Tibial artery (tissue), 4 donors: ENCODE measurements at regions not wholly inside any gene's neighbourhood (a gene's known extent, or its start where the extent isn't known, plus 50 kb on each side); places are given as distances from the start of the nearest gene placed in this dataset.

Experiments
- DNase-seq, 2 donors: peaks; one replicate each; pipeline ENCODE4 v3.0.0-alpha.2; 2019
- H3K27ac ChIP-seq, 2 donors: fragments of 200-600 bp; sonication (generic) in 1 of 2; 1 replicate in 1 of 2; 2 replicates in 1 of 2; pipeline ENCODE4 v1.5.1; 2018 to 2019; ENCODE audit warnings: mild to moderate bottlenecking in 1 of 2
- H3K27me3 ChIP-seq, 2 donors: fragments of 200-600 bp; sonication (generic) in 1 of 2; one replicate each; pipeline versions ENCODE4 v1.5.1 to v1.6.0; 2016 to 2019
- H3K36me3 ChIP-seq, 3 donors: fragments of 200-600 bp; sonication (generic) in 2 of 3; one replicate each; pipeline ENCODE4 v1.5.1; 2016 to 2019; ENCODE audit warnings: mild to moderate bottlenecking in 2 of 3
- H3K4me1 ChIP-seq, 4 donors: fragments of 200-600 bp; sonication (generic) in 2 of 4; 1 replicate in 3 of 4; 2 replicates in 1 of 4; pipeline ENCODE4 v1.5.1; 2016 to 2019
- H3K4me3 ChIP-seq, 2 donors: fragments of 200-600 bp; sonication (generic) in 1 of 2; 1 replicate in 1 of 2; 2 replicates in 1 of 2; pipeline ENCODE4 v1.5.1; 2018 to 2019; ENCODE audit warnings: mild to moderate bottlenecking in 2 of 2
- H3K9me3 ChIP-seq, 3 donors: fragments of 200-600 bp; sonication (generic) in 1 of 3; one replicate each; pipeline ENCODE4 v1.5.1; 2016 to 2019
- intact Hi-C: fragments of 100-400 bp; cut with DNase I; formaldehyde crosslinking; loops from one replicate; pipeline ENCODE4 v1.15.0; 2023; ENCODE audit warnings: low total_unique reads
- TF ChIP-seq, protein P1 (sequence below), 2 experiments: fragments of 200-600 bp in 1 of 2; fragments of 450-650 bp in 1 of 2; IDR thresholded peaks; one replicate each; pipeline ENCODE4 v1.5.1; 2017 to 2019; ENCODE audit warnings: antibody characterized with exemption in 2 of 2, mild to moderate bottlenecking in 1 of 2, moderate library complexity in 1 of 2

DNA sequence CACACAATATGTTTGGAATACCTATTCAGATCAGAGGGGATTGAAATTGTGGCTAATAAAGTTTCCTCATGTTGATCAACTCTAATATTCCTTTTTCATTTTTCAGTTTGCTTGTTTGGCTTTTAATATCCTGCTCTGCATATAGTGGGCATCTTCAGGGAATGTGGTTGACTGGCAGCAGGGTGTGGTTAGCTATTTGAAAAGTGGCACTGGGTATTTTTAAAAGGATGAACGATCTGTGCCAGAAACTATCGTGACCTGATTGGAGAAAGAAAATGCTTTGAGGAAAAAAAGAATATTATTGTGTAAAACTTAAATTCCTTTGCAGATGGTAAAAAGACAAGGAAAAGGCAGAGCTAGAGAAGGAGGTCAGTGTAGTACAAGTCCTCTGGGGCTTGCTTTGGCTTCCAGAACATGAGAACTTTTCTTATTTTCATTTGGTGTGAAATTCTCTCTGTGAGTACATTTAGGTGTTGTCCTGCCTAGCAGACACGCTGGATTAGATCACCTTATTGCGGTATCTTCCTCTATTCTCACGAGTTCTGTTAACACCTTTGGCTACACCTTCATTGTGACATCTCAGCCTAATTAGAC, 329.7 kb upstream of the SNX7 start:
- no peak overlapping the region for H3K4me3 ChIP-seq
- H3K27ac ChIP-seq, result no peak overlapping the region
- no peak for DNase-seq
- intact Hi-C loops, result no loop called here
- TF ChIP-seq, protein P1, sequence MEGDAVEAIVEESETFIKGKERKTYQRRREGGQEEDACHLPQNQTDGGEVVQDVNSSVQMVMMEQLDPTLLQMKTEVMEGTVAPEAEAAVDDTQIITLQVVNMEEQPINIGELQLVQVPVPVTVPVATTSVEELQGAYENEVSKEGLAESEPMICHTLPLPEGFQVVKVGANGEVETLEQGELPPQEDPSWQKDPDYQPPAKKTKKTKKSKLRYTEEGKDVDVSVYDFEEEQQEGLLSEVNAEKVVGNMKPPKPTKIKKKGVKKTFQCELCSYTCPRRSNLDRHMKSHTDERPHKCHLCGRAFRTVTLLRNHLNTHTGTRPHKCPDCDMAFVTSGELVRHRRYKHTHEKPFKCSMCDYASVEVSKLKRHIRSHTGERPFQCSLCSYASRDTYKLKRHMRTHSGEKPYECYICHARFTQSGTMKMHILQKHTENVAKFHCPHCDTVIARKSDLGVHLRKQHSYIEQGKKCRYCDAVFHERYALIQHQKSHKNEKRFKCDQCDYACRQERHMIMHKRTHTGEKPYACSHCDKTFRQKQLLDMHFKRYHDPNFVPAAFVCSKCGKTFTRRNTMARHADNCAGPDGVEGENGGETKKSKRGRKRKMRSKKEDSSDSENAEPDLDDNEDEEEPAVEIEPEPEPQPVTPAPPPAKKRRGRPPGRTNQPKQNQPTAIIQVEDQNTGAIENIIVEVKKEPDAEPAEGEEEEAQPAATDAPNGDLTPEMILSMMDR (IDR thresholded peaks at IDR 0.05), result no peak
- no peaks in the 10 kb centered on the region for H3K27me3 ChIP-seq
- H3K4me1 ChIP-seq, result peaks cover 0 to 28% (median 10%) of the 10 kb centered on the region in 4 donors
- H3K36me3 ChIP-seq, result no peaks in the 10 kb centered on the region
- no peaks in the 10 kb centered on the region for H3K9me3 ChIP-seq

DNA sequence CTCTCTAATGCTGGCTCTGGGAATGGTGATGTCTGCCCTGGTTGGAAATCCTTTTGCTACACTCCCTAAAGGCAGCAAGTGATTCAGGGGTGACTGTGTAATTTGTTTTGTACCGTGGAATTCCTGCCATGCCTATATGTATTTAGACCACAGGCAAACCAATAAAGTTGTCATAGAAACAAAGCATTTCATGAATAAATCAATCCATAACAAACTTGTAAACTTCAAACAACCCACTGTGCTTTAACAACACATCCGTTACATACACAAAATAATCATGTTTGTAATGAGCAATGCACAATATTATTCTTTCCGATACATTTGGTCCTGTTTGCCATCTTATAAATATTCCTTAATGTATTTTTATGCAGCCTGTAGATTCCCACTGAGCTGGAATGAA, 330.3 kb upstream of the SNX7 start:
- TF ChIP-seq, protein P1 (IDR thresholded peaks at IDR 0.05), result no peak
- no peak for DNase-seq

DNA sequence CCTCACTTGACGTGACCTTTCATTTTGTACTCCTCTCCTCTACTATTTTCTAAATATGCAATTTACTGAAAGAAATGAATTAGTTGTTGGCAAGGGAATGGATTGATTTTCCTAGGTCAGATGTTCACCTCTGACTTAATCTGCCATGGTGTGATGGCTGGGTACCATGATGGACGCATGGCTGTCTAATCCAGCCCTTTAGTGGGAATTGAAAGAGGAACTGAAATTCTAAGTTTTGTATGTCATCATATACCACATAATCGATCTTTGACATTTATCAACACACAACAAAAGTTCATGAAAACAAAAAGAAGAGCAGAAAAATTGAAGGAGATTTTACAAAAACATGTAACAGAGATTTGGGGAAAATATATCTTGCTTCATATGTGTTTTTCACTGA, 331.3 kb upstream of the SNX7 start:
- intact Hi-C loops, result no loop called here
- DNase-seq, result no peak
- Histone ChIP-seq H3K27me3 (no peaks in the 10 kb centered on the region), H3K4me1 (peaks cover 0 to 44% (median 24%) of the 10 kb centered on the region in 4 donors), H3K4me3 (no peak overlapping the region), H3K36me3 (no peaks in the 10 kb centered on the region), H3K9me3 (no peaks in the 10 kb centered on the region), H3K27ac (no peak overlapping the region)
- TF ChIP-seq, protein P1 (IDR thresholded peaks at IDR 0.05), result no peak

More for the DNA sequence above, 330.3 kb upstream of the SNX7 start:
- H3K4me3 ChIP-seq, result no peak overlapping the region
- peaks cover 0 to 34% (median 15%) of the 10 kb centered on the region in 4 donors for H3K4me1 ChIP-seq
- H3K27me3 ChIP-seq, result no peaks in the 10 kb centered on the region
- H3K36me3 ChIP-seq, result no peaks in the 10 kb centered on the region
- no peaks in the 10 kb centered on the region for H3K9me3 ChIP-seq
- intact Hi-C loops, result no loop called here
- H3K27ac ChIP-seq, result no peak overlapping the region

DNA sequence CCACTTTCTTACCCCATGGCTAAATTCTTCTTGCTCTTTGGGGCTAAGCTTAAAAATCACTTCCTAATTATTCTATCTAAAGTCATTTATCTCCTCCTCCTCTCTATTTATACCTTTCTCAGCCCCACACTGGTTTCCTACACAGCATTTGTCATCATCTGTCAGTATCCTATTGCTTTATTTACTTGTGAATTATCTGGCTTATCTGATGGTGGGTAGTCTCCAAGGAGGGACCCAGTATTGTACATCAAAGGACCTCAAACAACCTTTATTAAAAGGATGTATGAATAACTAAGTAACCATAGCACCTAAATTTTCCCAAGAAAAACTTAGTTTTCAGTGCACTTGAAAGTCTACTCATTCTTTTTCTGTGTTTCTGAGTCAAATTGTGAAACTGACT, 332.7 kb upstream of the SNX7 start:
- no peak overlapping the region for H3K4me3 ChIP-seq
- intact Hi-C loops, result no loop called here
- TF ChIP-seq, protein P1 (IDR thresholded peaks at IDR 0.05), result no peak
- no peaks in the 10 kb centered on the region for H3K9me3 ChIP-seq
- no peak overlapping the region for H3K27ac ChIP-seq
- no peaks in the 10 kb centered on the region for H3K27me3 ChIP-seq
- H3K4me1 ChIP-seq, result peaks cover 0 to 58% (median 31%) of the 10 kb centered on the region in 4 donors
- DNase-seq, result no peak
- no peaks in the 10 kb centered on the region for H3K36me3 ChIP-seq

DNA sequence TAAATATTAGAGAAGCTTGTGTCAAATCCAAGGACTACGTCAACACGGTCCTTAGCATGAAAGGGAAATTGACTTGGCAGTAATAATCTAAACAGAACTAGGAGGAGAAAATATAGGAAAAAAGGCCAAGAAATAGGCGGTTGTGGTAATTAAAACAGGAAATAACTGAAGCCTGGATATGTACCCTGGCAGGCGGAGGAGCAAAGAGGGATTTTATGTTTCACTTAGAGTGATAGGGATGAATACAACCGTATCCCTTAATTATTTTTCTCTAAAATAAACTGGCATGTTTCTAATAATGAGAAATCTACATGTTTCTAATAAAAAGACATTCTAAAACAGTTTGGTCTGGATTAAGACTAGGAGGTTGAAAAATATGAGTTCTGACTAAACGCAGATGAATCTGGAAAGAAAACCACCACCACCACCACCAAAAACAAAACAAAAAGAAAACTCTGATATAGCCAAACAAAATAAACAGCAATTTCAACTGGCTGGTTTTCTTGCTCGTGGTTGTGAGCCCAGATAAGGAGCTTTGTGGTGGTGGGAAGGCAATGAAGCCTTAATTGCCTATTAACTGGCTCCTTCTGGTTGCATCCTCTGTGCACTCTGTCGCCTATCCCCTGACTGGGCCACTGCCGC, 334.2 kb upstream of the SNX7 start:
- H3K9me3 ChIP-seq, result no peaks in the 10 kb centered on the region
- intact Hi-C loops, result no loop called here
- H3K27ac ChIP-seq, result peak overlapping the region; percentile 67 to 72
- H3K27me3 ChIP-seq, result no peaks in the 10 kb centered on the region
- TF ChIP-seq, protein P1 (IDR thresholded peaks at IDR 0.05), result no peak
- peaks cover 0 to 68% (median 37%) of the 10 kb centered on the region in 4 donors for H3K4me1 ChIP-seq
- DNase-seq, result no peak
- H3K36me3 ChIP-seq, result no peaks in the 10 kb centered on the region
- no peak overlapping the region for H3K4me3 ChIP-seq
